ENCODE measurements at regions not wholly inside any gene's neighbourhood (a gene's known extent, or its start where the extent isn't known, plus 50 kb on each side); places are given as distances from the start of the nearest gene placed in this dataset.
"Not testable (repeated sequence)": the region's sequence is repeated elsewhere in the genome, so short reads cannot be mapped to it uniquely, and the experiment has no call there.

DNA sequence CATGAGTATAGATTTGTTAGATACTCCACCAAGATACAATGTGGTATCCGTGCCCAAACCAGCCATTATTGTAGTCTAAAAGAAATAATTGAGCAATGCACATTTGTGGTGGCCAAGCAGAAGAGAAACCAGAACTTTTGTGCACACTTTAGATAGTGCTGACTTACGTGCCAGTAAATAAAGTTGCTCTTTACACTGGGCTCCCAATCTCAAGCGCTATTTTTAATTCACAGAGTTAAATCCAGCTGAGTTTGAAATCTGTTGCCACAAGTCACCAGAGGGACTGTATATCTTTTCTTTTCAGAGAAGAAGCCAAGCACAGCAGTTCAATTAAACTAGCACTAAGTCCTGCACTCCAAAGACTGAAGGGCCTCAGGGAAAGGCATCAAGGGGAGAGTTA lies 680.4 kb downstream of the TDRD15 start:
- DNase-seq: no peak

DNA sequence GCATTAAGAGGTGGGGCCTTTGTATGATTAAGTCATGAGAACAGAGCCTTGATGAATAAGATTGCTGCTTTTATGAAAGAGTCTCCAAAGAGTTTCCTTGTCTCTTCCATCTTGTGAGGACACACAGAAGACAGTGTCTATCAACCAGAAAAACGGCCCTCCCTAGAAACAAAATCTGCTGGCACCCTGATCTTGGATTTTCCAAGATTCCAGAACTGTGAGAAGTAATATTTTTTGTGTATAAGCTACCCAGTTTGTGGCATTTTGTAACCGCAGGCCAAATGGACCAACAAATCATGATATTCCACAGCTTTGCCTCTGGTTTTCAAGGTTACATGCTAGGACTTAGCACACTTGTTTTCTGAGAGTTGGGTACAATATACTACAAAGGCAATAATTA lies 687.8 kb downstream of the TDRD15 start:
- DNase-seq: no peak

DNA sequence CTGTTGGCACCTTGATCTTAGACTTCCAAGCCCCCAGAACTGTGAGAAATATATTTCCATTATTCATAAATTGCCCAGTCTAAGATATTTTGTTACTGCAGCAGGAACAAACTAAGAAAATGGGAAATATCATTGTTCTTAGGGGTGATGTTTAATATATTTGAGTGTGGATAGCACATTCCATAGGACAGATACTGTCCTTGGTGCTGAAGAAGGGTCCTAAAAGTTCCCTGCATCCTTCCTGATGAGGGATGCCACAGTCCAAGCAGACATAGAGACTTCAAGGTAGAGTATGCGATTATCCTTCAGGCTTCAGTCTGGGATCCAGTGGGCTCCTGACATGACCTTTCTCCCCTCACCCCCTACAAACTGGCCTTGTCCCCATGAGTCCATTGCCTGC lies 689.0 kb downstream of the TDRD15 start:
- peak; percentile 9 for DNase-seq

DNA sequence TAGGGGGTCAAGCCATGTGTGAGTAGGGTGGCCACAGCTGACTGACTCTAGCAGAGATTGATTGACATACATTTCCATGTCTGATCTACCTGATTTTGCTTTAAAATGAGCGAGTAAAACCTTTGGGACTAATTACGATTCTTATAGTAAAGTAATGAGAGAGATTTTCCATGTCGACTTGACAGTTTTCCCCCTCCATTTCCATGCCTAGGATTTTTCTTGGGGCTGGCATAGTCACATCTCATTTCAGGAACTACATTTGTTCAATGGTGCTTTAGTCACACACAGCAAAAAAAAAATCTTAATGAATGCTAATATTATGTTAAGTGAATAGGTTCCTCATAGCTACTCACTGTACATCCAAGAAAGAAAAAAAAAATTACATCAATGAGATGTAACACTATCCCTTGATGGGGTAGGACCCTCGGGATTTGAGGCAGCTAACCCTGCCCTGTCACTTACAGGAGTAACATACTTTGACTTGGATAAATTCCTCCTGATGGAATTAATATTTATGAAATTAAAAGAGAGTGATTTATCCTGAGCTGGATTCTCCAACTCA lies 690.9 kb downstream of the TDRD15 start:
- DNase-seq: no peak

DNA sequence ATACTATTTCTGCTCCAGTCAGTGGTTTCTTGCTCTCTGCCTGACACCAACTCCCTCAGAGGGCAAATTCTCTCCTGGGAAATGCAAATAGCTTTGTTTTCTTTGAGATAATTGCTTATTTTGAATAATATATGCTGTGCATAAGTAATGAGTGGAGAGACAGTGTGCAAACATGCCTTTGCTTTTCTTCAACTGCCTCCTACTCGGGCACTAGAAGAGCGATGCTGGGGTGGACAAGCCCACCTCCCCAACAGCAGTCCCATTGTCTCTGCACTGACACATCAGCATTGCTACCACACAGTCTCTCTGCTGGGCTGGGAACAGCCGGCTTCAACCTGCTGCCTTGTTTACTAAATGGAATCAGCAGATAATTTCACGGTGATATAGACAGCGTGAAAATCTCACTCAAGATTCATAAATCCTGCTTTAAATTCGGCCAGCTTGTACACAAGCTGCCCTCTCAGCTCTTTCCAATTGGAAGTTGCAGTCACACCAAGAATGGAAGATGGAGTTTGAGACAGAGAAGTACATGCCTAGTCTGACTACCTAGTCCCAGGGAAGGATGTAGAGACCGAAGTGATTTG lies 694.5 kb downstream of the TDRD15 start:
- DNase-seq: no peak

DNA sequence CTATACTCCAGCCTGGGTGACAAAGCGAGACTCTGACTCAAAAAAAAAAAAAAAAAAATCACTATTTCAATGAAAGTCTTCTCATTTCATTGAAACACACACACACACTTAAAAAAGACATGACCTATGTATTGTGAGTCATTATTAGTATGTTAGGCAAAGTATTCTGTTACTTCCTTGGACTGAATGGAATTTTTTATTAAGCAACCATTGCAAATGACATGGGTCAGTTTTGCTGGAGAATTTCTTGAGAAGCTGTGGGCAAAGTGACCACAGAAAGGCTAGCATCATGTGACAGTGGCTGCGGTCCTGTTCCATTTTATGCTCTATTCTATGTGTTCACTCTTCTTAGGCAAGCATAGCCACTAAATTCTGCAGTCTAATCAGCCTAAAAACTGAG lies 695.7 kb downstream of the TDRD15 start:
- peak; percentile 53 for DNase-seq

DNA sequence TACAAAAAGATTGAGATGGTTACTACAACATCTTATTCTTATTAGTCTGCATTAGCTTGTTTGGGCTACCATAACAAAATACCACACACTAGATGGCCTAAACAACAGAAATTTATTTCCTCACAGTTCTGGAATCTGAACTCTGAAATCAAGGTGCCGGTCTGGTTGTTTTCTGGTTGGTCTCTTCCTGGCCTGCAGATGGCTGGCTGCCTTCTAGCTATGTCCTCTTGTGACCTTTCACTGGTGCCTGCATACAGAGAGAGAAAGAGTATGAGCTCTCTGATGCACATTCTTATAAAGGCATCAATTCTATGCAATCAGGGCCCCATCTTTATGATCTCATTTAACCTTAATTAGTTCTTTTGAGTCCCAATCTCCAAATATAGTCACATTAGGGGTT lies 696.5 kb downstream of the TDRD15 start:
- DNase-seq: peak; percentile 4

DNA sequence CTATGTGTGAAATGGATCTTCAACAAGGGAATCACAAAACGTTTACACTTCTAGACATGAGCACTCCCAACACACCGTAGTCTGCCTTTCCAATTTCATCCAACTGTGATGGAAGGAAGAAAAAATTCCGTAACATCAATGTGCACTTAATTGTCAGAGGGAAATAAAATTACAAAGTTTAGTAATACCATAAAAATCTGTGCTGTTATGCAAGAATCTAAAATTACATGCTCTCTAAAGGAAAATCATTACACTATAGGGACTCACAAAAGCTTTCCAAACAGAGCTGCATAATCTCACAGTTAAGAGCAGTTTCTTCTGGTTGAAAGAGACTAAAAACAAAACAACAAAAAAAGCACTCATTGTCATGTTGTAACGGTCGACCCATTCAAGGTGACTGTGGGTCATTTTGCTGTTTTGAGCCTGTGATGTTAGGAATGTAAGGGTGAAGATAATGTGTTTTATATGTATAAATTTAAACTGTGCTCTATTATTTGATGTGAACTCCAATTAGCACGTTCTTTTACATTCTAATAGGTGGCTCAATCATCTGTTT lies 698.0 kb downstream of the TDRD15 start:
- DNase-seq: peak; percentile 7

DNA sequence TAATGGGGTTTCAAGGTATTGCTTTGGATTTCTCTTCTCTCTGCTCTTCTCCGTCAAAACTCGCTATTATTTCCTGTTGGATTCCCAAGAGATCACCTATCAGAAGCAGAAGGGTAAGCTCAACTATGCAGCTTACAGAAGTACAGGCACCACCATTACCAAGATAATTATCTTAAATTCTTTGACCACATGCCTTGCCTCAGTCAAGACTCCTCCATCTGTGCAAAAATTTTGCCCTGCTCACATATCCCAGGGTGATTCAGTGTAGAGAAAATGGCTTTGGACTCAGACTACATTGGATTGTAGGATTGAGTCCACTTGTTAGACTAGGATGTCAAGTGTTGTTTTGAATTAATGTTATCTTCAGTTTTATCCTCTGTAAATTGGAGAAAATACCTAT lies 698.7 kb downstream of the TDRD15 start:
- DNase-seq: no peak

DNA sequence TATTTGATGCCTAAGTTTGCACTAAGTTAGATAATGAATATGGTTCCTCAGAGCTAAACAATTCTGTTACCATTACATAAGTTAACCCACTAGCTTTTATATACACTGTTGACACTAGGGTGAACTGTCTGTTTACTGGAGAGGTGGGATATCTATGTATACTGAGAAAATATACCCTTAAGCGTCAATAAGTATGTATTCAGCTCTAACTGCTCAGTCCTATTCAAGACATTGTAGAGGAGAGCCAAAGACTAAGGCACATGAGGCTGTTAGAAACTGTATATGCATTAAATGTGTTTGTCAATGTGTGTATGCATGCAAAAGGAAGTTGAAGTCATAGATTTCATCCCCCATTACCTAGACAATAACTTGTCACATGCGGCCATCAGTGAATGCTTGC lies 710.0 kb downstream of the TDRD15 start:
- DNase-seq: no peak

DNA sequence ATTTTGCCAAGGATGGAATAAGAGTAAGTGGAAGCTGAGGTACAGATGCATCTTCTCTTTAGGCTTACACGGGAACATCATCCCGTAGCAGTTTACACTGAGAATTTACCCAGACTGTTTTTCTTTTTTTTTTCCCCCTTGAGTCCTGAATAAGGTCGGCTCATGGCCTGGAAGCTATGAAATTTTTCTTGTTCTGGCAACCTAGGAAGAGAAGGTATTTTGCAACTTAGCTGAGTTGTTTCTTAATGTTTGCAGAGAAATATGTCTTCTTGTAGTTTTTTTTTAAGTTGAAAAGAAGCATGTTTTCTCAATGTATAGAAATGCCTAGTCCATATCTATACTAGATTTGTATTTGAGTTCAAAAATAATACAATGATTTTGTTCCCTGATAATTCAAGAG lies 712.5 kb downstream of the TDRD15 start:
- DNase-seq: no peak

DNA sequence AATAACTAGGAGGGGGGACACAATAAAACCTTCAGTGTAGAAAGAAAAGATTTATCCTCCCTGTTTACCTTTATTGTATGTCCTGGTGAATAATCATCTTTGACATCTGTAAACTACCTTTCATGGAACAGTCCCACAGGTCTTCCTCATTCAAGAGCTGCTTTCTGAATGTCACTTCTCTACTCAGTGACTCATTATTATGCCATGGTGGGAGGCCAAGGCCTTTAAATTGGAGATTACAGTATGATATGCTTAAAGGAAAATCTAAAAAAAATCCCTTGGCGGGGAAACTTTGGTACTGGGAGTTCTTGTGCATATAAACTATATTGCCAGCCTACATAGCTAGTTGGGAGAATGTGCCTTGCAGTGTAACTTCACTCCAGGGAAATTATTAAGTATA lies 713.0 kb downstream of the TDRD15 start:
- no peak for DNase-seq

DNA sequence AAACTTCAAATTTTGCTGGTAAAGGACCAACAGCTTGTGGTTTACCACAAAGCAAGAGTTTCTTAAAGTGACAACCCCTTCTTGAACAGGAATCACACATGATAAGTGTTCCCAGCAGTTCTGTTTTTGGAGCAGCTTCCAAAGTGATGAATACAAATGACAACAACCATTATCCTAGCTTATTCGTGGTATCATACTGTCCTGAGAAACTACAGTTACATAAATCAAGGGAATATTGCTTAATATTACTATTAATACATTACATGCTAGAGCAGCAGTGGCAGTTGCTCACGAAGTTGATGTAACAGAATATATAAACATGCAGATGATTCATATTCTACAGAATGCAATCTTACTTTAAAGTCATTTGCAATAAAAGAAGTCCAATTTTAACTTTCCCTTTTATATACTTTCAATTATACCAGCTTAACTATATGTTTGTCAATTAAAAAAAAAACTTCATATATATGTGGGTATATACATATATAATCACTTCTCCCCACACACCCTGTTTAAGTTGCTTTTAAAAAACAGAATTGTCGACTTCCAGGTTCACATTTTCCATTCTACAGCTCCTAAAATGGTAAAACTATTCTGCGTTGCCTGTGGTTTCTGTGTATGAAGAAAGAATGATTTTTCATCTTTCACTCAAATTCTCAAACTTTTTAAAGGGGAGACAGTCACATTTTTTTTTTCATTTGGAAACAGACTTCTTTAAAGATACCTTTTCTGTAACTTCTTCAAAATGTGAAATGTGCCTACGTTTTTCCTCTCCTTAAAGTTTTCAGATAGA lies 713.6 kb downstream of the TDRD15 start:
- peak; percentile 90 for DNase-seq

DNA sequence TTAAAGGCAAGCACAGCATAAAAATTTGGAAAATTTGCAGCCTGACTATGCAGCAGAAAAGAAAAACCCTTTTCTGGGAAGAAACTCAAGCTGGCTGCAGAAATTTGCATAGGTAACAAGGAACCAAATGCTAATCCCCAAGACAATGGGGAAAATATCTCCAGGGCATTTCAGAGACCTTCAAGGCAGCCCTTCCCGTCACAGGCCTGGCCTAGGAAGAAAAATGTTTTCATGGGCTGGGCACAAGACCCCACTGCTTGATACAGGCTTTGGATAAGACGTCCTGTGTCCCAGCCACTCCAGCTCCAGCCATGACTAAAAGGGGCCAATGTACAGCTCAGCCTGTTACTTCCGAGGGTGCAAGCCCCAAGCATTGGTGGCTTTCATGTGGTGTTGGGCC lies 717.6 kb downstream of the TDRD15 start:
- DNase-seq: no peak

DNA sequence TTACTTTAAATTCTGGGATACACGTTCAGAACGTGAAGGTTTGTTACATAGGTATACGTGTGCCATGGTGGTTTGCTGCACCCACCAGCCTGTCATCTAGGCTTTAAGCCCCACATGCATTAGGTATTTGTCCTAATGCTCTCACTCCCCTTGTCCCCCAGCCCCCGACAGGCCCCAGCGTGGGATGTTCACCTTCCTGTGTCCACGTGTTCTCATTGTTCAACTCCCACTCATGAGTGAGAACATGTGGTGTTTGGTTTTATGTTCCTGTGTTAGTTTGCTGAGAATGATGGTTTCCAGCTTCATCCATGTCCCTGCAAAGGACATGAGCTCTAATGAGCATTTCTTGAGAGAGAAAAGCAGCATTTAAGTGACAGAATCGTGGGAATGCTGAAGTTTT lies 726.6 kb downstream of the TDRD15 start:
- DNase-seq: not testable (repeated sequence)

DNA sequence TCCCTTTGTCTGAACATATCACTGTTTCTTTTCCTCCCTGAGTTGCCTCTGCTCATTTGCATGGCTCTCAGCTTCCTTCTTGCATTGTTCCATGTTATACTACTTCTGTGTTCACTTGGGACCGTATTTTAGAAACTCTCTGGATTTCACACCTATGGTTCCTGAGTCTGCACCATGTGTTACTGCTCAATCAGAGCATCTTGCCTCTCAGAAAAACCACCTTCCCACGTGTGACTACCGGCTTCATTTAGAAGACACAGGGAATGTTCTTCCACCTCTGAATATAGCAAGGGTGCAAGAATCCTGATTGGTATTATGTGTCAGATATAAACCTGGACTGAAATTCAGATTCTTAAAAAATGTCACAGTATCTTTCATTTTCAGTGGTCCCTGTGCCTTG lies 731.2 kb downstream of the TDRD15 start:
- no peak for DNase-seq

DNA sequence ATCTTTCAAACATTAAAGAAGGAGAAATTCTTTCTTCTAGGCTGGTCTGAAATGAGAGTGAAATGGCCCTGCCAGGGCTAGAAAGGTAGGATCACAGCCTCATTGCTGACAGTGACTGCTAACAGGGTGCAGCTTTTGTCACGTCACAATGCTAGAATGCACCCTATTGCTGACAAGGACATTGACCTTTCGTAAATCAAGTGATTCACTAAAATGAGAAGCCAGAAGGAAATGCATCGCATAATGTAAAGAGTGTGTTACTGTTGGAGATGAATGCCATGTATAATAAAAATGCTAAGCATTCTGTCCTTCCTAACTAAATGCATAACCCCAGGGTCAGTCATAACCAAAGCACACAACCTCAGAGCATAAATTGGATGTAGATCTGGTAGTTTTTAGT lies 732.9 kb downstream of the TDRD15 start:
- no peak for DNase-seq

DNA sequence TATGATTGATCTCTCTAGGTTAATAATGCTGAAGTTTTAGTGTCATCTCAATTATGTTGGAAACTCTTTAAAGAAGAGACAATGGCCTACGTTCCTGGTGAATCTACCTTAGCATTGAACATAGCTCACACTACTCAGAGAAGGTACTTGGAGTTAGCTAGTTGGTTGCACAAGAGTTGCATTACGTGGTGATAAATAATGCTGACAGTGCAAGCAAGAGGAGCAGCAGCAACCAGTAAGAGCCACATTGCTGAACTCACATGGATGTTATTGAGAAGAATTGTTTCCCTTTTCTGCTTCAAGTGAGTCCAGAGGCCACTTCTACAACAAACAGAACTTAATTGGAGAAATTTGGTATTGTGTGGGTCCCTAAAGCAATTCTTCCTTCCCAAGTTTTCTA lies 737.1 kb downstream of the TDRD15 start:
- DNase-seq: no peak

DNA sequence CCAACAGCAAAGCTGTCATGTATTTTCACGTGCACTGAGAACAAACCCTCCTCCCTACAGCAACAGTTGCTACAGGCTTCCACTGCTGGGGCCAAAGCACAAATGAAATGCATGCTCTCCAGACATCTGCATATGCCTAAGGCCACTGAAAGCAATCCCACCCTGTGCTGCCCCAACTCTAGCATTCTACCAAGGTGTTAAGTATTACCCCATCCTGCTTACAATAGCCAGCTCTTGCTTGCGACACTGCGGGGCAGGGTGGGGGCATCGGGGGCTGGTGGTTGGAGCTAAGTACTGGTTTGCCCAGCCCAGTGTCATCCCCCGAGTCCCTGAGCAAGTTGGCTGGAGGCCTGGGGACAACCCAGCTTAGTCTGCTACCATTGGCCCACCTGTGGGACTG lies 742.5 kb downstream of the TDRD15 start:
- DNase-seq: no peak

DNA sequence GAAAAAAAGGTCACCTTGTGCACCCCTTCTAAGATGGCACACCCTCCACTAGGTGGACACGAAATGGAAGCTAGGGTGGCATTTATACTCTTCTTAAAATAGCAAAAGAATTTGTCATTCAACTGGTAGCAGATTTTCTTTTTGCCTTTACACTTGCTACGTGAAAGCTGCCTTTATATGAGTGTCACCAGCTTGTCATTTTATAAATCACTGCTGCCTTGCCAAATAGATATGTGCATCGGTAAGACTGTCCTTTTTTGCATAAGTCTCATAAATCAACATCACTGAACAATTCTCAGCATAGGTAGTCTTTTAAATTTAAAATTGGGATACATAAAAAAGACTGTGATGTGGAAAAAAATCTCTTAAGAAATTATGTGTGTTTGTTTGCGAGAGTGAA lies 764.1 kb downstream of the TDRD15 start:
- DNase-seq: no peak

DNA sequence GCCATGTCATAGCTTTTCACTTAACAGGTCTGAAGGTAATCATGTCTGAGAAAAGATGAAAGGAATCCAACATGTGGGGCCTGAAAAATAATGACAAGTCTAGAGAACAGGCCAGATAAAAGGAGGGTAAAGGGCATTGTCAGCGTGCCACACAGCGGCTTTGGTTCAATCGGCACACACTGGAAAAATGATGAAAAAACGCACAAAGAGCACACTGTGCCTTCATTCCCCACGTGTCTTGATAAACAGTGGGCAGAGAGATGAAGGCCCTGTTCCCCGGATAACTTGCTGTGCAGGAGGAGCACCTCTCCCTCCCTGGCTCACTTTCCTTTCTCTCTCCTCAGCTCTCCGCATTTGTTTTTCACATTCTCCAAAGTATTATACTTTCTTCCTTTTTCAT lies 766.3 kb downstream of the TDRD15 start:
- no peak for DNase-seq

DNA sequence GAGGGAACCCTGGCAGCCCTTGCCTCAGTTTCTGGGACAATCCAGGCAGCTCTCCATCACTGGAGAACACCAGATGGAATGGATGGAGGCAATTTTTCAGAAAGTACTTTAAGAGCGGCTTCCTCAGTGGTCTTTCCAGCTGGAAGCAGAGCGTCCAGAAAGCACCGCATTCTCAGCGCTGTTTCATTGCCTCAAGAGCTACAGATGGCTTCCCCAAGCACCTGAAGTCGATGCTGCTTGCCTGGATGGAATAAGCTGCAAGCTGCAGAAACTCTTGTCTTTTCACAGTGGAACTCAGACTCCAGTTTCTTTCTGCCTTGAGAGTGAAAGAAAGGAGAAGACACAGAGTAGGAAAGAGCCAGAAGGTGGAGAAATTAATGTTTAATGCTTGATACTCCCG lies 766.9 kb downstream of the TDRD15 start:
- no peak for DNase-seq

DNA sequence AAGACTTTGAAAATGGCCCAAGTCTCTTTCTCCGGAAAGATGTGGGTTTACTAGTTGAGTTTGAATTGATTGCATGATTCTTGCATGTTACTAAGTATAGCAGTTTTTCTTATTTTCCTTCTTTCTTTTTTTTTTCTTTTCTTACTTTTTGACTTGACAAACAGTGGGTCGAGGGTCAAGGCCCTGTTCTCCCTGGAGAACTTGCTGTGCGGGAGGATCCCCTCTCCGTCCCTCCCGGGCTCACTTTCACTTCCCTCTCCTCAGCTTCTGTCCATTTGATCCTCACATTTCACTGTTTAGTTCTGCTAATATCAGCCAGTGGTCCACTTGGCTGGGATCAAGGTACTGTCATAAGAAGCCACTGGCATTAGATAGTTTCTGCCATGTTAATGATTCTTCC lies 767.4 kb downstream of the TDRD15 start:
- no peak for DNase-seq

DNA sequence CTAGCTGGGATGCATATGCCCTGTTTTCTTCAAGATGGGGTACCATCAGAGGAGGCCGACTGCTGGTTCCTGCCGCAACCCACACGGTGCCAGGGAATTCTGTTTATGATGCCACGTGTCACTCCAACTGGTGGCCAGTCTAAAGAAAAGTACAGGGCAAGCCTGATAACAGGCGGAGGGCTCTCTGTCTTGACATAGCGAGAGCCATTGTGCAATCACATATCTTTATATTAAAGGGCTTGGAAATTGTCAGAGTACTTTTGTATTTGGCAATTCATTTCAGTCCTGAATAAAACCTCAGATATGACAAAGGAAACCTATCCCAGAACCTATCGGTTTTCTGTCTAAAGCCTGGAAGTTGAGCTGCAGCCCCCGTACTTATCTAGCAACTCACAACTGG lies 768.4 kb downstream of the TDRD15 start:
- DNase-seq: no peak
